ENCODE measurements at regions not wholly inside any gene's neighbourhood (a gene's known extent, or its start where the extent isn't known, plus 50 kb on each side); places are given as distances from the start of the nearest gene placed in this dataset.

- no peak overlapping the region for H3K4me3 ChIP-seq (ENCODE audit: control extremely low read depth in 1 of 5, extremely low read depth in 1 of 5, insufficient read depth in 1 of 5, low read depth in 2 of 5, low read length in 4 of 5)
- intact Hi-C loops (cut with micrococcal nuclease): loop anchor here (5.0 kb wide), 1 partner anchor 139 kb away; no protein-coding TSS in a partner anchor
- no peak for TF ChIP-seq CTCF (IDR thresholded peaks at IDR 0.05)
- TF ChIP-seq EZH2 (IDR thresholded peaks at IDR 0.05; ENCODE audit: borderline replicate concordance, insufficient read depth, low read depth, low read length, poor library complexity, severe bottlenecking): no peak
- H3K27me3 ChIP-seq (replicated peaks in 1 of 4; ENCODE audit: control extremely low read depth in 1 of 4, control insufficient read depth in 3 of 4, insufficient read depth in 4 of 4, low read length in 3 of 4): no peaks in the 10 kb centered on the region
- no peaks in the 10 kb centered on the region for H3K79me2 ChIP-seq (ENCODE audit: control insufficient read depth, insufficient read depth, low read length)
- H3K27me3 Mint-ChIP-seq: no peaks in the 10 kb centered on the region
- H3K27ac Mint-ChIP-seq: peak overlapping the region; percentile 21
- H3K4me1 ChIP-seq (ENCODE audit: control insufficient read depth in 2 of 2, insufficient read depth in 2 of 2, low read length in 2 of 2): peaks cover 22 to 23% of the 10 kb centered on the region in 2 donors
- ChIA-PET POLR2A (no interaction called here), CTCF (no interaction called here)
- peak; percentile 8 for DNase-seq
- WGBS (ENCODE audit: insufficient coverage): 100% methylated on average over 1 of the region's 1 CpG
- no peak for ATAC-seq (ENCODE audit: low read depth)
- H3K27ac ChIP-seq (ENCODE audit: low read length in 2 of 2): no peak overlapping the region
- no peak overlapping the region for H2AFZ ChIP-seq (ENCODE audit: insufficient read depth, low read depth, low read length, poor library complexity, severe bottlenecking)
- no peaks in the 10 kb centered on the region for H4K20me1 ChIP-seq (ENCODE audit: control insufficient read depth, insufficient read depth, low read length, poor library complexity, severe bottlenecking)
- no peak overlapping the region for H3K4me3 Mint-ChIP-seq
- no peaks in the 10 kb centered on the region for H3K36me3 ChIP-seq (replicated peaks in 1 of 2; ENCODE audit: control extremely low read depth in 1 of 2, control insufficient read depth in 1 of 2, extremely low read depth in 1 of 2, insufficient read depth in 2 of 2, low read length in 1 of 2)
- H3K9me3 ChIP-seq (ENCODE audit: control extremely low read depth in 1 of 3, control insufficient read depth in 2 of 3, insufficient read depth in 1 of 3, low read length in 2 of 3): peaks cover 0 to 1% (median 0%) of the 10 kb centered on the region in 3 donors
- no peak overlapping the region for H3K4me2 ChIP-seq (replicated peaks; ENCODE audit: low read depth, low read length, poor library complexity, severe bottlenecking)
- no peak overlapping the region for H3K9ac ChIP-seq (ENCODE audit: low read length)
- no peaks in the 10 kb centered on the region for H3K9me3 Mint-ChIP-seq (ENCODE audit: insufficient read depth)
- peaks cover 37% of the 10 kb centered on the region for H3K4me1 Mint-ChIP-seq
Measured at GRCh38 chr21:25036775-25037174, 570.5 kb downstream of the MRPL39 start.

- H3K36me3 ChIP-seq (replicated peaks in 1 of 2; ENCODE audit: control extremely low read depth in 1 of 2, control insufficient read depth in 1 of 2, extremely low read depth in 1 of 2, insufficient read depth in 2 of 2, low read length in 1 of 2): no peaks in the 10 kb centered on the region
- H4K20me1 ChIP-seq (ENCODE audit: control insufficient read depth, insufficient read depth, low read length, poor library complexity, severe bottlenecking): no peaks in the 10 kb centered on the region
- DNase-seq (no peak), ATAC-seq (ENCODE audit: low read depth) (no peak)
- no peaks in the 10 kb centered on the region for H3K9me3 ChIP-seq (ENCODE audit: control extremely low read depth in 1 of 3, control insufficient read depth in 2 of 3, insufficient read depth in 1 of 3, low read length in 2 of 3)
- ChIA-PET POLR2A (no interaction called here), CTCF (no interaction called here)
- H3K79me2 ChIP-seq (ENCODE audit: control insufficient read depth, insufficient read depth, low read length): no peaks in the 10 kb centered on the region
- H3K27me3 ChIP-seq (replicated peaks in 1 of 4; ENCODE audit: control extremely low read depth in 1 of 4, control insufficient read depth in 3 of 4, insufficient read depth in 4 of 4, low read length in 3 of 4): no peaks in the 10 kb centered on the region
- H3K27ac ChIP-seq (ENCODE audit: low read length in 2 of 2): no peak overlapping the region
- intact Hi-C loops (cut with micrococcal nuclease): no loop called here
- H3K27me3 Mint-ChIP-seq: no peaks in the 10 kb centered on the region
- no peak overlapping the region for H2AFZ ChIP-seq (ENCODE audit: insufficient read depth, low read depth, low read length, poor library complexity, severe bottlenecking)
- no peak overlapping the region for H3K4me2 ChIP-seq (replicated peaks; ENCODE audit: low read depth, low read length, poor library complexity, severe bottlenecking)
- H3K4me3 ChIP-seq (ENCODE audit: control extremely low read depth in 1 of 5, extremely low read depth in 1 of 5, insufficient read depth in 1 of 5, low read depth in 2 of 5, low read length in 4 of 5): no peak overlapping the region
- H3K9ac ChIP-seq (ENCODE audit: low read length): no peak overlapping the region
- H3K4me1 ChIP-seq (ENCODE audit: control insufficient read depth in 2 of 2, insufficient read depth in 2 of 2, low read length in 2 of 2): peaks cover 2 to 3% of the 10 kb centered on the region in 2 donors
- H3K9me3 Mint-ChIP-seq (ENCODE audit: insufficient read depth): no peaks in the 10 kb centered on the region
- 100% methylated on average over 2 of the region's 5 CpGs for whole genome bisulfite sequencing (ENCODE audit: insufficient coverage)
- H3K4me3 Mint-ChIP-seq: no peak overlapping the region
- H3K27ac Mint-ChIP-seq: no peak overlapping the region
- H3K4me1 Mint-ChIP-seq: peaks cover 6% of the 10 kb centered on the region
- TF ChIP-seq EZH2 (IDR thresholded peaks at IDR 0.05; ENCODE audit: borderline replicate concordance, insufficient read depth, low read depth, low read length, poor library complexity, severe bottlenecking) (no peak), CTCF (IDR thresholded peaks at IDR 0.05) (no peak)
Measured at GRCh38 chr21:25031750-25032149, 575.5 kb downstream of the MRPL39 start.

Measured in B cell (primary cell).